HG03025 (cell line): ENCODE measurements at regions not wholly inside any gene's neighbourhood (a gene's known extent, or its start where the extent isn't known, plus 50 kb on each side); places are given as distances from the start of the nearest gene placed in this dataset.

Experiments used
- ATAC-seq: cut with Tn5 transposase; IDR thresholded peaks from one replicate; pipeline ENCODE4 v1.9.1; 2021; ENCODE audit warnings: mild to moderate bottlenecking, moderate library complexity; ENCODE audit not compliant: unreplicated experiment, low FRiP score

GRCh38 chr2:104109356-104109755, 744.6 kb upstream of the POU3F3 start:
- ATAC-seq, result no peak

DNA sequence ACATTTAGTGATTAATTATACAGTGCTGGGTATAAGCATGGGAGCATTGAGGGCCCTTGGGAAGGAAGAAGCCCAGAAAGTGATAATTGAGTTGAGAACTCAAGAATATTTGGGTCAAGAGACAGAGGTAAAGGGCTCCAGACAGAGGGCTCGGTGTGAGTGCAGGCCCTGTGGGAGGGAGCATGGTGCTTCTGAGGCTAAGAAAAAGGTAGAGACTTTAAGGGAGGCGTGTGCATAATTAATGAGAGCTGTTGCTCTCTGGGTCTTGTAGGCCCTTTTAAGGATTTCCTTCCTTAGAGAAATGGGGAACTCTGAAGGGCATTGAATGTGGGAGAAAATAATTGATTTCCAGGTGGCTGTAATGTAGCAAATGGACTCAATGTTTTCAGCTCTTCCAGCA, 735.0 kb upstream of the POU3F3 start:
- no peak for ATAC-seq

GRCh38 chr2:104120171-104120570, 733.7 kb upstream of the POU3F3 start:
- no peak for ATAC-seq

DNA sequence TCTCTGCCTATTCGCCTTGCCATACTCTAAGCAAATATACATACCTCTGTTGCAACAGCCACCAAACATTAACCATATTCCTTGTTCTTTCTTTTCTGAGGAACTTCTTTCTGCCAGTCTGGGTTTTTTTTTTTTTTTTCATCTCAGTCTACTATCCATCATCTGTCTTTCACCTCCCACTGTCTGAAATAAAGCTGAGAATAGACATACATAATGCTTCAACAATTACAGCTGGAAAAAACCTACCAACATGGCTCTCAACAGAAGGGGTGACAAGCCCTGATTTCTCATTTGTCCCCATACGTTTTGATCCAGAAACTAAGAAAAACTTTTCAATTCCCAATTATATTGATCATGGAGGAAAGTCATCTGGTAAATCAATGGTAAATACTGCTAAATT, 728.8 kb upstream of the POU3F3 start:
- ATAC-seq, result no peak

- no peak for ATAC-seq
Measured at GRCh38 chr2:104127049-104127770, 726.7 kb upstream of the POU3F3 start.

GRCh38 chr2:104140361-104140760, 713.6 kb upstream of the POU3F3 start:
- no peak for ATAC-seq

DNA sequence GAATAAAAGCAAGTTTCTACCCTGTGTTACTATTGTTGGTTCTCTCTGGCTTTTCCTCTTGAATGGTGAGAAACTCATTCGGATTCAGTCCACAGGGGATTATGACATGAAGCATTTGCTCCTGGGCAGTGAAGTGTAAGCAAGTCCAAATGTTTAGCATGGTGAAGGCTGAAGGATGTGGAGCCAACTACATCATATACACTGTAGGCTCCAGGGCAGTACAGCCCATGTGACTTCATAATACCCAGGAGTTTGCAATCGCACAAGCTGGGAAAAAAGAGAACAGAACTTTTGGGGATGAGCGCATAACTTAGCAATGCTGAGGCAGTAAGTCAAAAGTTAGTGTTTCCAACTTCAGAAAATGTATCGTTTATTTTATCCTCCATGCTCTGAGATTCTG, 695.7 kb upstream of the POU3F3 start:
- no peak for ATAC-seq

GRCh38 chr2:104163611-104164130, 690.2 kb upstream of the POU3F3 start:
- ATAC-seq, result no peak

DNA sequence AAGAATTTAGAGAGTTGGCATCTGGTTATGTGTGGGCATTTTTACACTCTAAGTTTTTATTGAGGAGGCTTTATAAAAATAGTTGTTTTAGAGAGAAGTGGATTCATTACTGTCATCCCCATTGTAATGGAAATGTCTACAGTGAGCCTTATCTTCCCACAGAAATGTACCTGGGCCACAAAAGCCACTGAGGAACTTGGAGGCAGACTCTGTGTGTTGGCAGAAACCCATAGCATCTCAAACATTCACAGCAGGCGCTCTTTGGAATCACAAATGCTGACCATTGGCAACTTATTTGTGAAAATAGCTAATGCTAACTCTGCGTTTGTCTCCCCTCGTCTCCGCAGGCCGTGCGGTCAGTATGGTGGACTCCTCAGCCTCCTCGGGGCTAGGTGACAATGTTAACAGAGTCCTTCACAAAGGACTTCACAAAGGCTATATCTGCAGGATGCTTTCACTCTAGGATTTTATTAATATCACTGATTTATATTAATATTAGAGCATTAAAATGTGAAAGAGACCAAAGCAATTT, 689.1 kb upstream of the POU3F3 start:
- ATAC-seq, result no peak

- ATAC-seq, result no peak
Measured at GRCh38 chr2:104177179-104177578, 676.7 kb upstream of the POU3F3 start.

- ATAC-seq, result no peak
Measured at GRCh38 chr2:104179644-104180043, 674.3 kb upstream of the POU3F3 start.

- no peak for ATAC-seq
Measured at GRCh38 chr2:104200533-104201168, 653.3 kb upstream of the POU3F3 start.

DNA sequence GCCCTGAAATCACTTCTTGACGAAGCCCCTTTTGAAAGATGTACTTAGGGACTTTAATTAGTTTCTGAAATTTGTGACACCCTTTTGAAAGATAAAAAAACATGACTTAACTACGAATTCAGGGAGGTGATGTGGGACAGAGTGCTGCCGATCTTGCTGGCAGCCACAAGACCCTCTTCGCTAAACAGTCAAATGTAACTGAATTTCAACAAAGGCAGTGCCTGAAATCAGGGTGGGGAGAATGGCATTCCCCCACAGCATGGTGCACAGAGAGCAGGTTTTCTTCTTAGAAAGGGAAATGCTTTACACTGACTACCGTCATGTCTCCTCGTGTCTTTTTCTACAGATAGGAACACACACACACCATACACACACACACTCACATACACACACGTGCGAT, 640.2 kb upstream of the POU3F3 start:
- no peak for ATAC-seq

DNA sequence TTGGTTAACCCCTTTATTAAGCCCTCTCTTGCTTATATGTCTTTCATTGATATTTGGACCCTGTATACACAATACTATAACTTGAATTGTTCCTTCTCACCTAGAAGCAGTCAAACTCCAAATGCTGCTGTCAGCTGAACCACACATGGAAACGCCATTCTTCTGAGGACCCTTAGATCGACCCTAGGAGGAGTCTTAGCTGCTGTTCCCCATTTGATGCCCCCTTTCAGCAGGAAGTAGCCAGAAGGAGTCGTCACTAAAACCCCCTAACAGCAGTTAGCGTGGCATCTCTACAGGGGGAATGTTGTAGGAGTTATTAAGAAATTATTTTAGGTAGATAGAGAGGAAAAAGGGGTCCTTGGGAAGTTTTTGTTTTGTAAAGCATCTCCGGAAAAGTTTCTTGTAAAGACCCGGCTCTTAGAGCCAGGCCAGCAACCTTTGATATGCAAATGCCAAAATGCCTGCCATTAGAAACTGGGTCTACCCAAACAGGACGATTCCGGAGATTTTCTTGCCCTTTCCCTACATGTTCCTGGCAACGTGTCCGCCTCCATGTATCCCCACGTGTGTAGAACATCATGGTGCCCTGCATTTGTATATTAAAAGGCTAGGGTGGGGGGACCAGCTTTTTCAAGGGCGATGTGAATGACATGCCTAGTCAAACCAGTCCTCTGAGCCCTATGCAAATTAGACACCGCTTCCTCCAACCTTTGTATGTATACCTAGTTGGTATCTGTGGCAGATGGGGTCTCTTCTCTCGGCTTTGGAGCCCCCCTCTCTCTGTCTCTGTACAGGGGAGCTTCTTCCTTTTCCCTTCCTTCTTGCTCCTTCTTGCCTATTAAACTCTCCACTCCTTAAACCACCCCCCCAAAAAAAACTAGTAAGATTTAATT, 638.4 kb upstream of the POU3F3 start:
- no peak for ATAC-seq

- no peak for ATAC-seq
Measured at GRCh38 chr2:104233591-104233990, 620.3 kb upstream of the POU3F3 start.

GRCh38 chr2:104236491-104236890, 617.4 kb upstream of the POU3F3 start:
- no peak for ATAC-seq

DNA sequence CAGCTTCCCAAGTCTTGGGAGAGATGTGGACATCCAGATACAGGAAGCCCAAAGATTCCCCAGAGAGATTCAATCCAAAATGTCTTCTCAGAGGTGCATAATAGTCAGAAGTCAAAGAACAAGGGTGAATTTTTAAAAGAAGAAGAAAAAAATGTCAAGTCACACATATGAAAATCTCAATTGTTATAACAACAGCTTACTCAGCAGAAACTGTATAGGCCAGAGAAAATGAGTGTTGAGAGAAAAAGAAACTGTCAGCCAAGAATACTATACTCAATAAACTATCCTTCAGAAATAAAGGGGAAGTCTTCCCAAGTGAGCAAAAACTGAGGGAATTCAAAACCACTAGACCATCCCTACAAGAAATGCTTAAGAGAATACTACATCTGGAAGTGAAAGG, 612.9 kb upstream of the POU3F3 start:
- no peak for ATAC-seq

GRCh38 chr2:104249629-104250028, 604.3 kb upstream of the POU3F3 start:
- no peak for ATAC-seq

GRCh38 chr2:104250635-104251034, 603.3 kb upstream of the POU3F3 start:
- no peak for ATAC-seq

- ATAC-seq, result no peak
Measured at GRCh38 chr2:104254017-104254416, 599.9 kb upstream of the POU3F3 start.

DNA sequence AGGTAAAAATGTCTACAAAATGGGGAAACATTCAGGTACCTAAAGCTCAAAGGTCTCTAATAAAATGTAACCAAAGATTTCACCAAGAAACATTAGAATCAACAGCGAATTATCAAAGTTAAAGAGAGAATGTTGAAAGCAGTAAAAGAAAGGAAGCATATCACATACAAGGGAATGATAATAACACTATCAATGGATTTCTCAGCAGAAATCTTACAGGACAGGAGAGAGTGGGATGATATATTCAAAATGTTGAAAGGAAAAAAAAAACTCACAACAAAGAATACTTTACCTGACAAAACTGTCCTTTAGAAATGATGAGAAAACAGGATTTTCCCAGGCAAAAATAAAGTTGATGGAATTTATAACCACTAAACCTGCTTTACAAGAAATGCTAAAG, 591.2 kb upstream of the POU3F3 start:
- ATAC-seq, result no peak
